ENCODE measurements at regions not wholly inside any gene's neighbourhood (a gene's known extent, or its start where the extent isn't known, plus 50 kb on each side); places are given as distances from the start of the nearest gene placed in this dataset.

DNA sequence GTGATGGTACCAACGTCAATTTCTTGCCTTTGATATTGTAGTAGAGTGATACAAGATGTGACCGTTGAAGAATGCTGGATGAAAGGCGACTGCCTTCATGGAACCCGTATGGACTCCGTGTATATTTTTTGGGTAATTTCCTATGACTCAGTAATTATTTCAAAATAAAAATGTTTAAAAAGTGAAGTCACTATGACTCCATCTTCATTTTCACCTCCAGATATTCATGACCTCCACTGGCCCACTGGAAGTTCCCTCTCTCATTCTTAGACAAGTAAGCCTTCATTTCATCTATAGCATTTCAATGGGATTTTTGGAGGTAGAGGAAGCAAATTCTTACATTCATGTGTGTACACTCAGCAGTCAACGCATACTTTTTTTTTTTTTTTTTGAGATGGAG lies 111.8 kb upstream of the NUDT7 start:
- DNase-seq (no peak), ATAC-seq (no peak)
- no peak overlapping the region for H3K27ac ChIP-seq
- H3K27me3 ChIP-seq: no peaks in the 10 kb centered on the region
- no peaks in the 10 kb centered on the region for H3K4me1 ChIP-seq
- intact Hi-C loops (cut with DNase I): no loop called here
- H3K9me3 ChIP-seq: peaks cover 0 to 3% of the 10 kb centered on the region in 2 donors
- H3K4me3 ChIP-seq: no peak overlapping the region
- no peak for TF ChIP-seq CTCF (IDR thresholded peaks at IDR 0.05)
- H3K36me3 ChIP-seq: no peaks in the 10 kb centered on the region

- Histone ChIP-seq H3K9me3 (peaks cover 0 to 3% of the 10 kb centered on the region in 2 donors), H3K27ac (no peak overlapping the region), H3K27me3 (no peaks in the 10 kb centered on the region), H3K4me3 (no peak overlapping the region), H3K36me3 (no peaks in the 10 kb centered on the region), H3K4me1 (no peaks in the 10 kb centered on the region)
- DNase-seq (no peak), ATAC-seq (no peak)
- intact Hi-C loops (cut with DNase I): no loop called here
- no peak for TF ChIP-seq CTCF (IDR thresholded peaks at IDR 0.05)
Observed at GRCh38 chr16:77611386-77611785, 110.9 kb upstream of the NUDT7 start.

GRCh38 chr16:77612596-77612995 lies 109.7 kb upstream of the NUDT7 start:
- no peak for DNase-seq
- no peak overlapping the region for H3K4me3 ChIP-seq

GRCh38 chr16:77613095-77613494 lies 109.2 kb upstream of the NUDT7 start:
- DNase-seq (no peak), ATAC-seq (no peak)
- Histone ChIP-seq H3K4me1 (no peaks in the 10 kb centered on the region), H3K4me3 (no peak overlapping the region), H3K27me3 (no peaks in the 10 kb centered on the region), H3K36me3 (no peaks in the 10 kb centered on the region), H3K9me3 (peaks cover 0 to 3% of the 10 kb centered on the region in 2 donors), H3K27ac (no peak overlapping the region)
- TF ChIP-seq CTCF (IDR thresholded peaks at IDR 0.05): no peak
- intact Hi-C loops (cut with DNase I): no loop called here

More at GRCh38 chr16:77612596-77612995, 109.7 kb upstream of the NUDT7 start:
- Histone ChIP-seq H3K27me3 (no peaks in the 10 kb centered on the region), H3K4me1 (no peaks in the 10 kb centered on the region), H3K27ac (no peak overlapping the region), H3K9me3 (peaks cover 0 to 3% of the 10 kb centered on the region in 2 donors), H3K36me3 (no peaks in the 10 kb centered on the region)
- intact Hi-C loops (cut with DNase I): no loop called here
- ATAC-seq: no peak
- TF ChIP-seq CTCF (IDR thresholded peaks at IDR 0.05): no peak

DNA sequence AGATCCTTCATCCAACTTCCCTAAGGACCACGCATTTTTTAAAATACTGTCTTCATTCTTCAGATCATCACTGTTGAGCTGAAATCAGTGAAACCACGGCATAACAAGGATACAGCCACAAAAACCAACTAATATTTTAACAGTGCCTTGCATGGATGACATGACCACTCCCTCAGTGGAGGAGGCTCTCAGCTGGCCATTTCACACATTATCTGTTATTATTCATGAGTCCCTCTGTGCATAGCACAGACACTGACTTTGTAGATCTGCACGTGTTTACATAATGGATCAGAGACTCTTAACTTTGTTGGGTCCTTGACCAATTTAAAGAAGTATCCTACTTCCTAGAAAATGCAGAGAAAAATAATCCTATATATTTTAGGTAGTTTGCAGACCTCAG lies 104.8 kb upstream of the NUDT7 start:
- Histone ChIP-seq H3K9me3 (no peaks in the 10 kb centered on the region), H3K36me3 (no peaks in the 10 kb centered on the region), H3K27ac (no peak overlapping the region), H3K4me1 (no peaks in the 10 kb centered on the region), H3K27me3 (no peaks in the 10 kb centered on the region), H3K4me3 (no peak overlapping the region)
- ATAC-seq (no peak), DNase-seq (no peak)
- intact Hi-C loops (cut with DNase I): no loop called here
- no peak for TF ChIP-seq CTCF (IDR thresholded peaks at IDR 0.05)
